Thyroid gland (tissue), 4 donors: ENCODE measurements at regions not wholly inside any gene's neighbourhood (a gene's known extent, or its start where the extent isn't known, plus 50 kb on each side); places are given as distances from the start of the nearest gene placed in this dataset.

ENCODE experiments used
- POLR2A ChIP-seq, 2 donors: fragments of 450-650 bp; IDR thresholded peaks; one replicate each; pipeline ENCODE4 v1.6.1; 2017; ENCODE audit warnings: antibody characterized with exemption in 2 of 2, mild to moderate bottlenecking in 2 of 2, moderate library complexity in 1 of 2
- TF ChIP-seq, protein P1 (sequence below), 6 experiments: fragments of 200-600 bp in 3 of 6; fragments of 450-650 bp in 3 of 6; sonication (generic) in 3 of 6; IDR thresholded peaks; one replicate each; pipeline ENCODE4 v1.5.1; 2016 to 2019; ENCODE audit warnings: antibody characterized with exemption in 6 of 6, mild to moderate bottlenecking in 2 of 6, inconsistent platforms in 1 of 6, moderate library complexity in 1 of 6

DNA sequence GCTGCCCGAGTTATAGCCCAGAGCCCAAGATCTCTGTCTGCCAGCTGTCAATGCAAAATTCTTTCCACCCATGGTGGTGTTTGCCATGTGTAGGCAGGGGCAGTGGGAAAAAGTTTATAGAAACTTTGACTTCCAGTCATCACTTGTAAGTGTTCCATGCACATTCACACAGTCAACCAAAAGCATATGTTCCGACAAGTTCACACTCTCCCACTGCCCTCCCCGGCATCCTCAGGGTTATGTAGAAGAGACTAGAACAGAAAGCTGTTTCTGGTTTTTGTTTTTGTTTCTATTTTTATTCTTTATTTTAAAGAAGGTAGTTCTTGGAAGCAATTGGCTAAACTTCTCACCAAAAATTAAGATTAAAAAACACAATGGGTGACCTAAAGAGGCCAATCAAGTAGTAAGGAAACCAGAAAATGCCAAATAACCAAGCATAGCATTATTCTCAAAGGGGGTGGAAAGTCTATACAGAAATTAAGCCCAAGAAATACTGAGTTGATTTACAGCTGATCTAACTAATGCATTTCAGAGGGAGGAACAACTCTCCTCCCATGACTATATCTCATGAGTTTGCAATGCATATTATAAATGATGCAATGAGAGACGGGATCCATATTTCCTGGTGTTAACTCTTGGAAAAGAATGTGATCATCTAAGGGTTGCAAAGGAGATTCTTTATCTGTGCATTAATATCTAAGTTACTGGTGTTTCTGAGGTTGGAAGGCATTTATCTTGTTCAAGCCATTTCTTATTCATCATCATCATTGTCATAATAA, 91.5 kb upstream of the ETS2 start:
- TF ChIP-seq, protein P1, sequence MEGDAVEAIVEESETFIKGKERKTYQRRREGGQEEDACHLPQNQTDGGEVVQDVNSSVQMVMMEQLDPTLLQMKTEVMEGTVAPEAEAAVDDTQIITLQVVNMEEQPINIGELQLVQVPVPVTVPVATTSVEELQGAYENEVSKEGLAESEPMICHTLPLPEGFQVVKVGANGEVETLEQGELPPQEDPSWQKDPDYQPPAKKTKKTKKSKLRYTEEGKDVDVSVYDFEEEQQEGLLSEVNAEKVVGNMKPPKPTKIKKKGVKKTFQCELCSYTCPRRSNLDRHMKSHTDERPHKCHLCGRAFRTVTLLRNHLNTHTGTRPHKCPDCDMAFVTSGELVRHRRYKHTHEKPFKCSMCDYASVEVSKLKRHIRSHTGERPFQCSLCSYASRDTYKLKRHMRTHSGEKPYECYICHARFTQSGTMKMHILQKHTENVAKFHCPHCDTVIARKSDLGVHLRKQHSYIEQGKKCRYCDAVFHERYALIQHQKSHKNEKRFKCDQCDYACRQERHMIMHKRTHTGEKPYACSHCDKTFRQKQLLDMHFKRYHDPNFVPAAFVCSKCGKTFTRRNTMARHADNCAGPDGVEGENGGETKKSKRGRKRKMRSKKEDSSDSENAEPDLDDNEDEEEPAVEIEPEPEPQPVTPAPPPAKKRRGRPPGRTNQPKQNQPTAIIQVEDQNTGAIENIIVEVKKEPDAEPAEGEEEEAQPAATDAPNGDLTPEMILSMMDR (IDR thresholded peaks at IDR 0.05) = no peak
- no peak for TF ChIP-seq POLR2A (IDR thresholded peaks at IDR 0.05)
